ENCODE measurements at regions not wholly inside any gene's neighbourhood (a gene's known extent, or its start where the extent isn't known, plus 50 kb on each side); places are given as distances from the start of the nearest gene placed in this dataset.

GRCh38 chr10:61567729-61568128 lies 95.0 kb upstream of the CABCOCO1 start:
- no TSS peak for BruUV-seq (replicated peaks)
- H3K36me3 ChIP-seq (ENCODE audit: control insufficient read depth, insufficient read depth, low read length), result no peaks in the 10 kb centered on the region
- 100% methylated on average over 1 of the region's 2 CpGs; no CpG with 5 or more reads in 1 of the 2 experiments for WGBS, 2 experiments (ENCODE audit: extremely low coverage in 2 of 2, insufficient read length in 1 of 2)

More at GRCh38 chr10:61567729-61568128, 95.0 kb upstream of the CABCOCO1 start:
- H2BK15ac ChIP-seq (ENCODE audit: low read depth, low read length), result no peak overlapping the region
- H3K18ac ChIP-seq (ENCODE audit: low read depth, low read length), result no peak overlapping the region
- no peak overlapping the region for H4K8ac ChIP-seq (ENCODE audit: low read depth in 2 of 2, low read length in 2 of 2)
- POLR2A ChIA-PET (ENCODE audit: unreplicated experiment), result no interaction called here
- H2AK5ac ChIP-seq (ENCODE audit: low read depth, low read length), result no peak overlapping the region
- intact Hi-C loops (cut with micrococcal nuclease) (no loop called here), in situ Hi-C loops (cut with MboI; ENCODE audit: low sequenced_read_pairs) (no loop called here), dilution Hi-C loops (cut with HindIII; ENCODE audit: low sequenced_read_pairs, unreplicated experiment) (no loop called here)
- peaks cover 12% of the 10 kb centered on the region for H3K9me3 ChIP-seq (ENCODE audit: control insufficient read depth, insufficient read depth, low read length)
- DNase-seq (no peak), ATAC-seq (ENCODE audit: low read depth) (no peak)
- no peak overlapping the region for H2BK20ac ChIP-seq (ENCODE audit: low read depth, low read length)
- no peaks in the 10 kb centered on the region for H3K27me3 ChIP-seq (ENCODE audit: control insufficient read depth, insufficient read depth, low read length)
- no peaks in the 10 kb centered on the region for H3K4me1 ChIP-seq (ENCODE audit: control insufficient read depth, insufficient read depth, low read length)
- CTCF ChIA-PET, result no interaction called here
- no peak overlapping the region for H3K9ac ChIP-seq (ENCODE audit: low read depth, low read length)
- H2AK9ac ChIP-seq (replicated peaks; ENCODE audit: low read depth, low read length, poor library complexity), result no peak overlapping the region
- H4K5ac ChIP-seq (ENCODE audit: low read depth, low read length), result no peak overlapping the region
- H2BK5ac ChIP-seq (ENCODE audit: low read depth, low read length, poor library complexity, severe bottlenecking), result no peak overlapping the region
- H3K23ac ChIP-seq (ENCODE audit: low read depth, low read length), result no peak overlapping the region
- H3K4me2 ChIP-seq (ENCODE audit: low read depth, low read length), result no peak overlapping the region
- H2AFZ ChIP-seq (replicated peaks; ENCODE audit: low read length, poor library complexity), result no peak overlapping the region
- no peaks in the 10 kb centered on the region for H3K79me1 ChIP-seq (ENCODE audit: low read depth in 1 of 2, low read length in 2 of 2)
- H3K4ac ChIP-seq (ENCODE audit: low read depth, low read length), result no peak overlapping the region
- no peak overlapping the region for H3K56ac ChIP-seq (ENCODE audit: extremely low read depth, insufficient read depth, low read length)
- H3K27ac ChIP-seq (ENCODE audit: insufficient read depth, low read length), result no peak overlapping the region
- no peak overlapping the region for H3K14ac ChIP-seq (replicated peaks; ENCODE audit: low read depth, low read length)
- no peaks in the 10 kb centered on the region for H4K20me1 ChIP-seq (ENCODE audit: insufficient read depth, low read length)
- H4K91ac ChIP-seq (ENCODE audit: insufficient read depth, low read depth, low read length), result no peak overlapping the region
- no peak overlapping the region for H2BK120ac ChIP-seq (ENCODE audit: low read depth, low read length)
- TF ChIP-seq RAD21 (IDR thresholded peaks at IDR 0.05; ENCODE audit: low read length), result no peak
- no peak for TF ChIP-seq POLR2A (IDR thresholded peaks at IDR 0.05; ENCODE audit: low read depth, low read length)
- no peak for TF ChIP-seq RFX5 (IDR thresholded peaks at IDR 0.05; ENCODE audit: low read depth, low read length)
- no peak for TF ChIP-seq FOS (IDR thresholded peaks at IDR 0.05; ENCODE audit: low read depth, low read length)
- no peak for TF ChIP-seq USF2 (IDR thresholded peaks at IDR 0.05; ENCODE audit: low read depth, low read length)
- no peak for TF ChIP-seq CTCF (conservative IDR thresholded peaks at IDR 0.05; ENCODE audit: low read depth, low read length)
- TF ChIP-seq SMC3 (IDR thresholded peaks at IDR 0.05; ENCODE audit: low read depth, low read length), result no peak
- no peak for TF ChIP-seq ELK1 (IDR thresholded peaks at IDR 0.05; ENCODE audit: borderline replicate concordance, low read depth, low read length)
- TF ChIP-seq BHLHE40 (IDR thresholded peaks at IDR 0.05; ENCODE audit: low read depth, low read length), result no peak
- TF ChIP-seq MAZ (IDR thresholded peaks at IDR 0.05; ENCODE audit: borderline replicate concordance, low read depth, low read length), result no peak
- no peak for TF ChIP-seq NFE2L2 (IDR thresholded peaks at IDR 0.05; ENCODE audit: low read depth, low read length)
- no peak overlapping the region for H3K4me3 ChIP-seq (ENCODE audit: insufficient read depth, low read depth, low read length)
- no peaks in the 10 kb centered on the region for H3K9me1 ChIP-seq (ENCODE audit: insufficient read depth, low read length)
